HTERT RPE-1 (cell line): ENCODE measurements at regions not wholly inside any gene's neighbourhood (a gene's known extent, or its start where the extent isn't known, plus 50 kb on each side); places are given as distances from the start of the nearest gene placed in this dataset.

Experiments
- in situ Hi-C: fragments of 300-500 bp; cut with MboI; formaldehyde crosslinking; loops from 4 replicates; pipeline ENCODE4 v1.14.3; 2020; ENCODE audit warnings: low sequenced_read_pairs

GRCh38 chr3:57009802-57010201, 50.7 kb upstream of the SPATA12 start:
- in situ Hi-C loops = no loop called here

GRCh38 chr3:57009367-57009766, 51.1 kb upstream of the SPATA12 start:
- in situ Hi-C loops = no loop called here

- in situ Hi-C loops = no loop called here
Measured at GRCh38 chr3:57007521-57008460, 52.7 kb upstream of the SPATA12 start.

GRCh38 chr3:57006949-57007419, 53.5 kb upstream of the SPATA12 start:
- in situ Hi-C loops = no loop called here

GRCh38 chr3:57006179-57006657, 54.2 kb upstream of the SPATA12 start:
- in situ Hi-C loops = no loop called here

- in situ Hi-C loops = no loop called here
Measured at GRCh38 chr3:57004229-57004628, 56.2 kb upstream of the SPATA12 start.

GRCh38 chr3:57003676-57004075, 56.8 kb upstream of the SPATA12 start:
- in situ Hi-C loops = no loop called here

- in situ Hi-C loops = no loop called here
Measured at GRCh38 chr3:57001356-57001755, 59.1 kb upstream of the SPATA12 start.

- in situ Hi-C loops = no loop called here
Measured at GRCh38 chr3:57000012-57000411, 60.5 kb upstream of the SPATA12 start.

GRCh38 chr3:56999547-56999946, 60.9 kb upstream of the SPATA12 start:
- in situ Hi-C loops = loop anchor here (25.0 kb wide), 1 partner anchor 287 kb away; no protein-coding TSS in a partner anchor

GRCh38 chr3:56998076-56998529, 62.4 kb upstream of the SPATA12 start:
- in situ Hi-C loops = loop anchor here (25.0 kb wide), 1 partner anchor 286 kb away; no protein-coding TSS in a partner anchor

- in situ Hi-C loops = loop anchor here (25.0 kb wide), 1 partner anchor 285 kb away; no protein-coding TSS in a partner anchor
Measured at GRCh38 chr3:56997675-56998074, 62.8 kb upstream of the SPATA12 start.

GRCh38 chr3:56997041-56997440, 63.4 kb upstream of the SPATA12 start:
- in situ Hi-C loops = loop anchor here (25.0 kb wide), 1 partner anchor 285 kb away; no protein-coding TSS in a partner anchor

GRCh38 chr3:56994391-56994790, 66.1 kb upstream of the SPATA12 start:
- in situ Hi-C loops = loop anchor here (25.0 kb wide), 1 partner anchor 282 kb away; no protein-coding TSS in a partner anchor

GRCh38 chr3:56990641-56991015, 69.8 kb upstream of the SPATA12 start:
- in situ Hi-C loops = loop anchor here (25.0 kb wide), 1 partner anchor 278 kb away; no protein-coding TSS in a partner anchor

- in situ Hi-C loops = loop anchor here (25.0 kb wide), 1 partner anchor 278 kb away; no protein-coding TSS in a partner anchor
Measured at GRCh38 chr3:56989977-56990640, 70.4 kb upstream of the SPATA12 start.

- in situ Hi-C loops = loop anchor here (25.0 kb wide), 1 partner anchor 277 kb away; no protein-coding TSS in a partner anchor
Measured at GRCh38 chr3:56989169-56989976, 71.1 kb upstream of the SPATA12 start.

- in situ Hi-C loops = loop anchor here (25.0 kb wide), 1 partner anchor 276 kb away; no protein-coding TSS in a partner anchor
Measured at GRCh38 chr3:56988458-56989168, 71.9 kb upstream of the SPATA12 start.

- in situ Hi-C loops = loop anchor here (25.0 kb wide), 1 partner anchor 275 kb away; no protein-coding TSS in a partner anchor
Measured at GRCh38 chr3:56987238-56987895, 73.1 kb upstream of the SPATA12 start.
